ENCODE measurements at regions not wholly inside any gene's neighbourhood (a gene's known extent, or its start where the extent isn't known, plus 50 kb on each side); places are given as distances from the start of the nearest gene placed in this dataset.
"Not testable (repeated sequence)": the region's sequence is repeated elsewhere in the genome, so short reads cannot be mapped to it uniquely, and the experiment has no call there.

DNA sequence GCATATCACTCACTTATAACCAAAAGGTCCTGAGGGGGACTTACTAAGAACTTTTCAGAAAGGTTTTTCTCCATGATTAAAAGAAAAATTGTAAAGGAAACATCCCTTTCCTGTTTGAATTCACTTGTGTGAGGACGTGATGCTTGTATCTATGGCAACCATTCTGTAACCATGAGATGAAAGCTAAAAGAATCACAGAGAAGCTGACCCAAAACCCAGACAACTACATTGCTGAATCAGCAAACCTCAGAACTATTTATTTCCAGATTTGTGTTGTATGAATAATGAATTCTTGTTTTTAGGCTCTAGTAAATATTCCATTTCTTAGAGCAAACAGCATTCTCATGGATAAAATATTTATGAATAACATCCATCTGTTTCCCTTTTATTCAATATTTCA, 91.2 kb downstream of the RCHY1 start:
- no peak for DNase-seq

DNA sequence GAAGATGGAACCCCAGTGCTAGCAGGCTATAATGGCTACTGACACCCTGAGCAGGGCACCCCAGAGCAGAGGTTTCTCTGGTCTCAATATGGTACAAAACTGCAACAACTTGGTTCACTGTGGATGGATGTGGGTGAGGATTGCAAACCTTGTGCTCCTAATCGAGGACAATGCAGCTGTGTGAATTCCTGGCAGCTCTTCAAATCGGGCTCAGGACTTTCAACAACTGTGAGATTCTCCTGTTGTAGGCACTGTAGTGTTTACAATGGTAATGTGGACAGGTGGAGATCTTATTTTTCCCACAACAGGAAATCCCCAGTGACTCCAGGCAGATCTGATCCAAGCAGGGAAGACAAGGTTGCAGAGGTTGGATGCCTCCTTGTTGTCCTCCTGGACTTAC, 101.5 kb downstream of the RCHY1 start:
- DNase-seq = no peak

DNA sequence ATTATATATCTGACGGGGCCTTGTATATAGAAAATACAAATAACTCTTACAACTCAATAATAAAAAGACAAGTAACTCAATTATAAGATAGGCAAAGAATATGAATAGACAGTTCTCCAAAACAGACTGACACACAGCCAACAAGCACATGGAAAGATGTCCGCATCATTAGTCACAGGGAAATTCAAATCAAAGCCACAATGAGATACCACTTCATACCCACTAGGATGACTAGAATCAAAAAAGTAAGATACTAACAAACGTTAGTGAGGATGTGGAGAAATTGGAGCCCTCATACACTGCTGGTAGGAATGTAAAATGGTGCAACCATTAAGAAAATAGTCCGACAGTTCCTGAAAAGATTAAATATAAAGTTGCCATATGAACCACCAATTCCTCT, 115.7 kb downstream of the RCHY1 start:
- no peak for DNase-seq

DNA sequence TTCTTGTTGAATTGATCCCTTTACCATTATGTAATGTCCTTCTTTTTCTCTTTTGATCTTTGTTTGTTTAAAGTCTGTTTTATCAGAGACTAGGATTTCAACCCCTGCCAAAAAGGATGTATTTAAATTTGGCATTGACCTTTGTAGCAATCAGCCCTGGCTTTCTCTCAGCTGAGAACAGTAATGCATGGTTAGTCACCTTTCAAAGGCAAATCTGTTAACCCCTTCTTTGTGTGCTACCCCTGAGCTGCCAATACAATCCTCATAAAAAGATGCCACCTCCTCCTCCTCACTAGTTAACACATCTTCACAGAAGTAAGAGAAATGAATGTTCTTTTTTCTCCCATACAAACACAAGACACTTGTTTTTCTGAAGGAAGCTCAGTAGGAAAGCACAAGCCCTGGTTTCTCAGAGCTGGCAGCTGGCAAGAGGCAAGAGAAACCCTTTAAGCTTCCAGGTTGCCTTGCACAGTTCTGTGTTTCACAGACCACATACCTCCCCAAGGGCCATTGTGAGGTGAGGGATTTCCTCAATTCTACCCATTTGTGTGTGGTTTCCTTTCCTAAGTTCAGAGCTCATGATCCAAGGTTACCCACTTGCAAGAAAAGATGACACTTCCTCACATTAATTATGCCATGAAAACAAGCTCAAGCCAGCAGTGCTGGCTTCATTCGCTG, 122.6 kb downstream of the RCHY1 start:
- no peak for DNase-seq

DNA sequence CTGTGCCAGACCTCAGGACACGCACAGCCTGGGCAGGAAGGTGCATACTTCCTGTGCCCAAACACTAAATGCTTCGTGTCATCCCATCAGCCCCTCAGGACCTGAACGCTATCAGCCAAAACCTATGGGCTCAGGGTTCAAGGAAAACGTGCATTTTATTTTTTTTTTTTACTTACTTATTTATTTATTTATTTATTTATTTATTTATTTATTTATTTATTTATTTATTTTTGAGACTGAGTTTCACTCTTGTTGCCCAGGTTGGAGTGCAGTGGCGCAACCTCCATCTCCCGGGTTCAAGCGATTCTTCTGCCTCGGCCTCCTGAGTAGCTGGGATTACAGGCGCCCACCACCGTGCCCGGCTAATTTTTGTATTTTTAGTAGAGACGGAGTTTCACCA, 127.8 kb downstream of the RCHY1 start:
- not testable (repeated sequence) for DNase-seq

DNA sequence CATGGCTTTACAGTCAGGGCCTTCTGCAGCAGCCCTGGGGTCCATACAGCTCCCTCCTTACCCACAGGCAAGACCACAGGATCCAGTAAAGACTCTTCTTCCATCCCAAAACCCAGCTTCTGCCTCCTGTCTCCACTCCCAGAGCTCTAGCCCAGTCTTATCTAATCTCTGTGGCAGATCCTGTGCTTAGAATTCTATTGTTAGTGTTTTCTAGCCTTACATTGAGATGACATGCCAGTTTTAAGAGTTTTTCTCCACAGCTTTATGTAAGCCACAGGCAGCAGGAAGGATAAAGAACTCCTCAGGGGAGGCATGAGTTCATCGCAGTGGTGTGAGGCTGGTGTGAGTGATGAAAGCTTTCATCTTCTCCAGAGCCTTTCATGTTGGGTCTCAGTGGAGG, 129.1 kb downstream of the RCHY1 start:
- DNase-seq = no peak

DNA sequence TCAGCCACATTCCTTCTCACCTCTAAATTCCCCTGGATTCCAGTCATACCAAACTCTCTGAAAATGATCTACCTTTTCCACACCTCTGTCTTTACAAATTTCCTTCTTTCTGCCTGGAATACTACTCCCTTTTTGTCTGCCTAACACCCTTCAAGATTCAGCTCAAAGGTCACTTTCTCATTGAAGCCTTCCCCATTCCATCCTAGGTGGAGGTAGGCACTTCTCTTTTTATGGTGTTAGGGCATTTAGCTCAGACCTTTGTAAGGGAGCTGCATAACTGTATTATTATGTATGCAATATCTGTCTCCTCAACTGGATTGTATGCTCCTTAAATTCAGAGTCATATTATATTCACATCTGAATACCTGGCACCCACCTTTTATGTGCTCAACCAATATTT, 137.7 kb downstream of the RCHY1 start:
- DNase-seq = no peak

DNA sequence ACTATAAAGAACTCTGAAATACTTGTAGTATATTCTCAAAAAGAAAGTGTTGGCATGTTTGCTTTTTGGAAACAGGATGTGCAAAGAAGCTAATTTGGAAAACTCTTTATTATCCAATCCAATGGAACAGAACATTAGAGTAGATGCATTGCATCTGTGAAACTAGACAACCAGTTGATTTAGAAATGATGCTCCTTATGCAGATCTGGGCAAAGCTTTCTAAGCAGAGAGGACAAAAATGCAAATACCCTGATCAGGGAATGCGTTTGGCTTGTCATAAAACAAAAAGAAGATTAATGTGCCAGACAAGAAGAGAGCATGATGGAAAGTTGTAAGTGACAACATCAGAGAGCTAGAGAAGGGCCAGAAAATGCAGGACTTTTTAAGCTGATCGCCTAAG, 142.3 kb downstream of the RCHY1 start:
- no peak for DNase-seq

DNA sequence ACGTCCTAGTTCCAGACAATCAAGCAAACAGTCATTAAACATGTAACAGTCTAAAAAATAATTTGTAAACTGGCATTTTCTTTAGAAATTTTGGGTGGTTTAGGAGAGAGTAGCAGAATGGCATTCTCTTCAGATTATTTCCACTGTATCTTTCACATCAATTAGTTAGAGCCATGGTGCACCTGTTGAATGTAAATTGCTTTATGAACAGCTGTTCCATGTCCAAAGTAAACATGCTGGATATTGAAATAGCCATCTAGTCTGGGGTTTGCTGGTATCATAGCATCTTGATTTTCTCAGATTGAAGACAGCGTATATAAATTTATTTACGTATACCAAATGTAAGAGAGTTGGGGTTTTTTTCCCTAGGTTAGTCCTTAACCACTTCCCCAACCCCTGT, 143.6 kb downstream of the RCHY1 start:
- no peak for DNase-seq

DNA sequence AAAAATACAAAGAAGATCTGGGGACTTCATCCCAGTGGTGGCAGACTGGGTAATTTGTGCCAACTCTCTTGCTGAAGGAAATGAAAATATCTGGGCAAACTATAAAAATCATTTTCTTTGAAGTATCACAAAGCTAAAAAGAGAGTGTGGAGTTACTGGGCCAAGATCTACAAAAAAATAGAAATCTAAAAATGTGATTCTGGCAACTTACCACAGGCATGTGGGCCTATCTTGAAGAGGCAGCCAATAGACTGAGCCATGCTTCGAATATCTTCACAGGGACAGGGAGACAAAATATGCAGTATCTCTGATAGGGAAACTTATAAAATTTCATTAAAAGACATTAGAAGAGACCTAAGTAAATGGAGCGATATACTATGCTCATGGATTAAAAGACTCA, 168.8 kb downstream of the RCHY1 start:
- DNase-seq = no peak

DNA sequence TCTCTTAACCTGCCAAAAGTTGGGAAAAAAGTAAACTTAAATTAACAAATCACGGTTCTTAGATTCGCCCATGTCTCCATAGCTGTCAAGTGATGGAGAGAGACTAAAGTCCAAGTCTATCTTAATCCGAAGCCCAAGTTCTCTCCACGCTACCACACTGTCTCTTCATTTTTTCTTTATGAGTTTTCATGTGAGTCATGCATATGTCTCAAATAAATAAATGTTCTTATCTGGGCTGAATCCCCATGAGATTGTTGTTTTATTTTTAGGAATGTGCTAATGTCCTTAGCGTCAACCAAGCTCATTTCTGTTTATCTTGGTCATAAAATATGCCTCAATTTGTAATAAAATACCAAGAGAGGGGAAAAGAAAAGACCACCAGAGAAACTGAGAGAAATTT, 169.3 kb downstream of the RCHY1 start:
- no peak for DNase-seq

DNA sequence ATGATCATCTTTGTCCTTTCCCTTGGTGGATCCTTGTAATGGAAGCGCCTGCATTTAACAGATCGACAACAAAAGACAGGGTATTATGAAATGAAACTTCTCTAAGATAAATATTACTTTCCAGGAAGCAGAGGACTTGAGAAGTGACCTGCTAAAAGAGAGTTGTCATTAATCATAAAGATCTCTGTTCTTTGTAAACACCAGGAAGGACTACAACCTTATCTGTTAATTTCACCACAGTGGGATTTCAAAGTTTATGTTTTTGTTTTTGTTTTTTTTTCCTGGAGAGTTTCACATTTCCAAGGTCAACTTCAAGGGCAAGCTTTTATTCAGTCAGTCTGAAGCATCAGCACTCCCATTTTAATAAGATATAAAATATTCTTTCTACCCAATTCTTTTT, 170.9 kb downstream of the RCHY1 start:
- no peak for DNase-seq

DNA sequence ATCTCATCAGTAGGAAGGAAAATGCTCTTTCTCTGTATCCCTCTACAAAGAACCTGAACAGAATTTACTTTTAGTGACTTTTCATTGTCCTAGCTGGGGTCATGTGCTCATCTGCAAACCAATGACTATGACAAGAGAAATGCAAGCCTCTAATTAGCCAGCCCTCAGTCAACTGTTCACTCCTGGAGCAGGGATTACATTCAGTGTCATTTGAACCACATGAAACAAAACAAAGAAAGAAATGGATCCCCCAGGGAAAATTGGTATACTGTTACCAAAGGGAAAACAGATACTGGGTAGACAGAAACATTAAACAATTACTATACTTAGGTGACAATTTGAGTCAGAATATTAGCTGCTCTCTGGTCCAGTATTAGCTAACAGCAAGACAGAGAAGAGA, 173.6 kb downstream of the RCHY1 start:
- DNase-seq = no peak

DNA sequence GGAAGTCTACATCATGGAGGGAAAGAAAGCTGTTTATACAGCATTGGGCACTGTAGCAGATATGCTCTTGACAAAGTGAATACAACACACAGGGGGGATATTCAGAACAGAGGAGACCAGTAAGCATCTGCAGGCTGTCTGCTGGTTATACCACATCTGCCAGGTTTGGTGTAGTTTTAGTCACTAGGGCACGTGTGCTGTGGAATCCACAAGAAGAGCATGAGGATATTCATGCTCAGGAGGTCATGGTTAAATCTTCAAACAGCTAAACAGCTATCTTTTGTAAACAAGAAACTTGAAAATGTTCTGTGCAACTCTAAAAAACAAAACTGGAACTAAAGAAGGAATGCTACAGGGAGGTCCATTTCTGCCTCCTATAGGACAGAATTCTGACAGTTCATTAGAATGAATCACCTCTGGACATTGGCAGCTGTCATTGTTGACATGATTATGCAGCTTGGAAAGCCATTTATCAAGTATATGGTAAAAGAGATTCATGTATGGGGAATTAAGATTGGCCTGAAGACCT, 175.8 kb downstream of the RCHY1 start:
- DNase-seq = no peak

DNA sequence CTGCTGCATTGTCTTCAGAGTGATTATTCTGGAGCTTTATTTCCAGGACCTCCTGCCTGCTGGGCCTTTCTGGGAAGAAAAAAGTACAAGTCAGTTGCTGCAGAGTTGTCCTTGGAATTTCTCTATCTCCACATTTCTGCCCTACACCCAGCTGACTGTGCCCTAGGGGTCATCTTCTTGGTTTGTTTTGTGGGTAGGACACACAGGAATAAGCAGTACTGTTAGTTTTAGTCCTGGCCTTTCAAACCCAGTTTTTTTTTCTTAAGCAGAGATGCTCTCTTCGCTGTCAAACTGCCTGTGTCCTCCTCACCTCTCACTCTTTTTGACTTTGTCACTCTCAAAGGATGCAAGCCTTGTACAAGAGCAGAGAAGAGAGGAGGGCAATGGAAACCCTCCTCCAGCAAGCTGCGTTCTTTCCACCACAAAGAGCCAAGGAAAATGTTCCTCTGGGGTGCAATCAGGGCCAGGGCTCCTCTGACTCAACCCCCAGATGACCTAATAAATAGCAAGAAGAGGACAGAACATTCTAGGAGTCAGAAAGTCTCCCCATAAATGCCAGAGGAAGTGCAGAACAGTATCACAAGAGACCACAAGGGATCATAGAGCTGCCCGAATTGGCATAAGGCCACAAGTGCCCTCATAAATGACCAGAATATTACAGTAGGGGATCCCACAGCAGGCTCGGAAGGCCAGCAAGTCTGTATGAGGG, 186.2 kb downstream of the RCHY1 start:
- DNase-seq = no peak

DNA sequence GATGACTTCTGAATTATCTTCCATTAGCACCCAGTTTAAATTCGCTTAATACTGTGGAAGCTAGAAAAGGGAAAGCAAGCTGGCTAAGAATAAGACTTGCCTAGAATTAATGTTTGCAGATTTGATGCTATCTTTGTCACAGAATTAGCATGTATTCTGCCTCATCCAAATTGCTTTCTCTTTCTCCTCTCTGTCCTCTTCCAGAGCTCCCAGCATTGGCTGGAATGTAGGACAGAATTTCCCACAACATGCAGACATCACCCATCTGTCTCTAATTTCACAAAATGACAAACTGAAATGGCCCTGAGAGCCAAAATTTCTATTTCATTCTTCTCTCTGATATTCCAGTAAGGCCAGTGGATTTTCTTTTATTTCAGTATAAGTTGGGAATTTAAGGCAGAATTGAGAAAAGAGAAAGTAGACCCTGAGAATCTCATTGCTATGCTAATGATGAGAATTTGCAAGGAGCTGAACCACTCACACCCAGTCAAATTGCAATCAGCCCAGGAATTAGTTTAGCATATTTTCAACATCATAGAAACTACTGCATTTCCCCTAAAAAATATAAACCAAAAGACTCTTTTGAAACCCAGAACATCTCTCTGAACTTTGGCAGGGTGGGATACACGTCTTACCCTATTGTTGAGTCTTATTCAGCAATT, 188.8 kb downstream of the RCHY1 start:
- no peak for DNase-seq

DNA sequence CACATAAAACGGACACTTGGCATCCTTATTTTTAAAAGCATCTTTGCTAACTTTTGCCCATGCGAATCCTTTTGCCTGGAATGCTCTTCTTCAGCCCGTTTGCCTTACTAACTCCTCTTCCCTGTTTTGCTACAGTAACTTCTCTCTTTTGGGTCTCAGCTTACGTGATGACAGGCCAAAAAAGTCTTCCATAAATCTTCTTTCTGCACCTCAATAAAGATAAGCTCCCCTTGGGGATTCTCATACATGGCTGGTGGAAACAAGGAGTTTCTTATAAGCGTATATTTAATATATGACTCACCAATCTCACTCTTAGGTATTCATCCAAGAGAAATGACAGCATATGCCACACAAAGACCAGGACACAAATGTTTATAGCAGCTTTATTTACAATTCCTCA, 192.7 kb downstream of the RCHY1 start:
- no peak for DNase-seq

DNA sequence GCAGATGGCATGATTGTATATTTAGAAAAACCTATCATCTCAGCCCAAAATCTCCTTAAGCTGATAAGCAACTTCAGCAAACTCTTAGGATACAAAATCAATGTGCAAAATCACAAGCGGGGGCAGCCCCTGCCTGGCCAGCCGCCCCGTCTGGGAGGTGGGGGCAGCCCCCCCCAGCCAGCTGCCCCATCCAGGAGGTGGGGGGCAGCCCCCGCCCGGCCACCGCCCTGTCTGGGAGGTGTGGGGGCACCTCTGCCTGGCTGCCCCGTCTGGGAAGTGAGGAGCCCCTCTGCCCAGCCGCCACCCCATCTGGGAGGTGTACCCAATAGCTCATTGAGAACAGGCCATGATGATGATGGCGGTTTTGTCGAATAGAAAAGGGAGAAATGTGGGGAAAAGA, 196.6 kb downstream of the RCHY1 start:
- DNase-seq = not testable (repeated sequence)

DNA sequence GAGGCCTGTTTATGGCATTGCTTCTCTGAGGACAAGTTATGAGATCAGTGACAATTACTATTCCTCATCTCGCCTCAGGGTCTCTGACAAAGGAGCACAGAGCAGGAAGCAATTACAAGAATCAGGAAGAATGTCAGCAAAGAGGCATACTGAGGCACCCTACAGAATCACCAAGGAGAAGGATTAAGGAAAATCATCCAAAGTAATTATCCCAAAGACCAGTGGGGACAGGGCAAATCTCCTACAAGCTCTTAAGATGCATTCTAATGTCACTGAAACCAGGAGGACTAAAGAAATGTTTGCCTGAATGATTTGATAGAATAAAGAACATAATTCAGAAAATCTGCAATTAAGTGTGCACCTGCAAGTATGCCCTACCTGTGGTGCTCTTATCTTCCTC, 206.2 kb downstream of the RCHY1 start:
- no peak for DNase-seq

DNA sequence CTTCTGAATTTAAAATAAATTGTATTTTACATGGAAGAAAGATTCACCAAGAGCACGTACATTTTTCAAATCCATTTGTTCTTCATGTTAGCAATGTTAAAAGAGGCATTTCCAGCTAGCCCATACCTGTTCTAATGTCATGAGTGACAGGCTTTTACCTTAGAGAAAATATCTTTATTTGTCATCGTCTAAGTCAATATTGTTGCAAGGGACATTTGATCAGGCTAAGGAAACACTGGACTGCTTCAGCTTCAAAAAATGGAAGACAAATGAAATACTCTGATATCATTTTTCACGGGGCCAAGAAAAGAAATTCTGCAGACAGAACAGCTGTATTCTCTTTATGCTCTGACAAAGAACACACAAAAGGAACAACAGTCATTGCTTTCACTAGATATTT, 207.7 kb downstream of the RCHY1 start:
- no peak for DNase-seq

DNA sequence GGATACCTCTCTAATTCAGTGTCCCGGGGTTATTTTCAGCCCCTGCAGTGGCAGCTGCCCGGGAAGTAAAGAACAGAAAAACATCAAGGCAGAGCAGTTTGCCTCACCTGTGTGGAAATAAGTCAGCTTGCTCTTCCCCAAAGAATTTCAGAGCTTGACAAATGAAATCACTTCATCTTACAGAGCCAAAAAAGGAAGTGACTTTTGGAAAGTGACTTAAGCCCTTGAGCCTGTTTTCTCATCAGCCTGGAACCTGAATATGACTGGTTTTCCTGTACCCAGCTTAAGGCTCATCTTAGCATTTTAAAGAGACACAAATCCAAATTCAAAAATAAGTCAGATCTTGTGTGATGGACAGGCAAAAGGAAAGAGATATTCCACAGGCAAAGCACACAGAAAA, 211.6 kb downstream of the RCHY1 start:
- DNase-seq = no peak

DNA sequence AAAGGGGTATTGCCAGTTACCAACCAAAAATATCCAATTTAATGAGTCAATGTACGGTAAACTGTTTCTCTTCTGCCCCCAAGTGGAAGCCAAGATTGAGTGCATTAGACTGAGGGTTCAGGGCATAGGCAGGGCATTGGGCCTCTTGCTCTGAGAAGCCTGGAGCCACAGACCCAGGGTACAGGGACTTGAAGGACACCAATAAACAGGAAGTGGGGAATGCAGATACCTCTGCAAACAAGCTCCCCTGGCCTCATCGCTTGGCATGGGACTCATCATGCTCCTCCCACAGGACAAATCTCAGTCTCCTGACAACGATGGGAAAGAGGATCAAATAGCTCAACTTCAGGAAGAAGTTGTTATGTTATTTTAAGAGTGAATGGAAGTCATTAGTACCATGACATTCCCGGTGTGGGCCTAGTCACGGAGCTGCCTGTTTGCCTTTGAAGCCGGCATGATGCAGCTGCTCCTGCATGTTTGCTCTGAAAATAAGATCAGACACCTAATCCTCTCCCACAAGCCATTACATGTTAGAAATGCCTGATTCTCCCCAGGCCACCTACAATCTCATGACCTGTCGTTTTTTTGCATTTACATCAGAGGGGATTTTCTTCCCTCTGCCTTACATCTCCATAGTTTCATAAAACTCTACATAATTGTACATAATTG, 224.2 kb downstream of the RCHY1 start:
- no peak for DNase-seq

DNA sequence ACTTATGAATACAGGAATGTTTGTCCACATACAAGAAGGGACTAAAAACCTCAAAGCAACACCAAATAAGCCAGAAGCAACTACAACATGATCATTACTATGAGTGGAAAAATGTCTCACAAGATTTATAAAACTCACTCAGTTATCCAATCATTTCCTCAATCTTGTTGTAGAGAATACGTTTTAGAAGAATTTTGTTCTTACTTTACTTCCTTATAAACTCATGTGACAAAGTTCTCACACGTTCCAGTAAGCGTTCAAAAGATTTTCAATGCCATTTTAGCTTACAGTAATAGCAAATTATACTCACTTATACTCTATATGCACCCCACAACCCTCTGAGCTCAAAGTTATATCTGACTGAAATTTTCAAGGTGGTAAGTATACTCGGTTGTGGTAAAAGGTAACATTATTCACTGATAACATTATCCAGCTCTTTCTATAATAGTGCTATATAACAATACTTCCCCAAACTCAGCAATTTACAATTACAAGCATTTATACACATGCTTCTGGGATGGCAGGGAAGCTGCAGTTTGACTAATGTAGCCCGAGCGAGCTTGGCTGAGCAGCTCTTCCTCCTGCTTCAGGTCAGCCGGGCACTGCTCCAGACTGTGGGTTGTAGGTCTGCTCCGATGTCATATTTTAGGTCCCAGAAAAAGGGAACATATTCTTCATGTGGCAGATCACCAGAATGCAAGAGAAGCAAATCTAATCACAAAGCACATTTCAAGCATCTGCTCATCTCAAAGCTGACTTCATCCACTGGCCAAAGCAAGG, 226.3 kb downstream of the RCHY1 start:
- no peak for DNase-seq
